ENCODE measurements at regions not wholly inside any gene's neighbourhood (a gene's known extent, or its start where the extent isn't known, plus 50 kb on each side); places are given as distances from the start of the nearest gene placed in this dataset.
"Not testable (repeated sequence)": the region's sequence is repeated elsewhere in the genome, so short reads cannot be mapped to it uniquely, and the experiment has no call there.

- H3K4me3 ChIP-seq: no peak overlapping the region
- H3K4me1 ChIP-seq (replicated peaks): no peaks in the 10 kb centered on the region
- no peak overlapping the region for H3K27ac ChIP-seq
- DNase-seq (ENCODE audit: low read depth in 1 of 2, low spot score in 2 of 2): no peak
- H3K9me3 ChIP-seq (replicated peaks): 0 out of 2 replicates have a peak, but pooled peaks cover 2% of the 10 kb centered on the region
- no peaks in the 10 kb centered on the region for H3K36me3 ChIP-seq
- peaks cover 46% of the 10 kb centered on the region for H3K27me3 ChIP-seq (replicated peaks)
Observed at GRCh38 chr5:135776457-135776856, 58.0 kb upstream of the SLC25A48 start.

GRCh38 chr5:135761746-135762145, 72.7 kb upstream of the SLC25A48 start:
- no peak for DNase-seq (ENCODE audit: low read depth in 1 of 2, low spot score in 2 of 2)
- Histone ChIP-seq H3K9me3 (replicated peaks) (no peaks in the 10 kb centered on the region), H3K4me3 (no peak overlapping the region), H3K4me1 (replicated peaks) (no peaks in the 10 kb centered on the region), H3K27me3 (replicated peaks) (peaks cover 2% of the 10 kb centered on the region; the same call in 1 of the 2 replicates), H3K27ac (no peak overlapping the region), H3K36me3 (no peaks in the 10 kb centered on the region)

- peak in 1 of 2 experiments; percentile 11 for DNase-seq (ENCODE audit: low read depth in 1 of 2, low spot score in 2 of 2)
- H3K9me3 ChIP-seq (replicated peaks): no peaks in the 10 kb centered on the region
- no peaks in the 10 kb centered on the region; the same call in 1 of the 2 replicates for H3K27me3 ChIP-seq (replicated peaks)
- H3K4me3 ChIP-seq: no peak overlapping the region
- H3K27ac ChIP-seq: no peak overlapping the region
- no peaks in the 10 kb centered on the region for H3K4me1 ChIP-seq (replicated peaks)
- no peaks in the 10 kb centered on the region for H3K36me3 ChIP-seq
Observed at GRCh38 chr5:135759149-135759784, 75.2 kb upstream of the SLC25A48 start.

- Histone ChIP-seq H3K27me3 (replicated peaks) (no peaks in the 10 kb centered on the region), H3K9me3 (replicated peaks) (no peaks in the 10 kb centered on the region), H3K4me1 (replicated peaks) (no peaks in the 10 kb centered on the region), H3K4me3 (no peak overlapping the region), H3K27ac (no peak overlapping the region), H3K36me3 (no peaks in the 10 kb centered on the region)
- peak in 1 of 2 experiments; percentile 8 for DNase-seq (ENCODE audit: low read depth in 1 of 2, low spot score in 2 of 2)
Observed at GRCh38 chr5:135753990-135754389, 80.5 kb upstream of the SLC25A48 start.

- Histone ChIP-seq H3K36me3 (no peaks in the 10 kb centered on the region), H3K27me3 (replicated peaks) (no peaks in the 10 kb centered on the region), H3K4me3 (no peak overlapping the region), H3K27ac (no peak overlapping the region), H3K9me3 (replicated peaks) (peaks cover 6% of the 10 kb centered on the region; the same call in 1 of the 2 replicates), H3K4me1 (replicated peaks) (no peaks in the 10 kb centered on the region)
- DNase-seq (ENCODE audit: low read depth in 1 of 2, low spot score in 2 of 2): peak in 1 of 2 experiments; percentile 40
Observed at GRCh38 chr5:135750506-135750905, 84.0 kb upstream of the SLC25A48 start.

GRCh38 chr5:135747824-135748223, 86.6 kb upstream of the SLC25A48 start:
- Histone ChIP-seq H3K4me3 (no peak overlapping the region), H3K27ac (no peak overlapping the region), H3K4me1 (replicated peaks) (no peaks in the 10 kb centered on the region), H3K27me3 (replicated peaks) (no peaks in the 10 kb centered on the region), H3K9me3 (replicated peaks) (peaks cover 8% of the 10 kb centered on the region; the same call in 1 of the 2 replicates), H3K36me3 (no peaks in the 10 kb centered on the region)
- DNase-seq (ENCODE audit: low read depth in 1 of 2, low spot score in 2 of 2): peak in 1 of 2 experiments; percentile 30

- no peaks in the 10 kb centered on the region for H3K27me3 ChIP-seq (replicated peaks)
- H3K27ac ChIP-seq: no peak overlapping the region
- H3K9me3 ChIP-seq (replicated peaks): peaks cover 8% of the 10 kb centered on the region; the same call in 1 of the 2 replicates
- DNase-seq (ENCODE audit: low read depth in 1 of 2, low spot score in 2 of 2): peak in 1 of 2 experiments; percentile 43
- no peaks in the 10 kb centered on the region for H3K36me3 ChIP-seq
- H3K4me1 ChIP-seq (replicated peaks): no peaks in the 10 kb centered on the region
- H3K4me3 ChIP-seq: no peak overlapping the region
Observed at GRCh38 chr5:135745897-135746500, 88.5 kb upstream of the SLC25A48 start.

- Histone ChIP-seq H3K9me3 (replicated peaks) (peaks cover 8% of the 10 kb centered on the region; the same call in 1 of the 2 replicates), H3K4me1 (replicated peaks) (peaks cover 4% of the 10 kb centered on the region), H3K4me3 (no peak overlapping the region), H3K27ac (no peak overlapping the region), H3K36me3 (no peaks in the 10 kb centered on the region), H3K27me3 (replicated peaks) (no peaks in the 10 kb centered on the region)
- peak in 1 of 2 experiments; percentile 25 for DNase-seq (ENCODE audit: low read depth in 1 of 2, low spot score in 2 of 2)
Observed at GRCh38 chr5:135743705-135744411, 90.6 kb upstream of the SLC25A48 start.

GRCh38 chr5:135743181-135743580, 91.3 kb upstream of the SLC25A48 start:
- peak in 1 of 2 experiments; percentile 13 for DNase-seq (ENCODE audit: low read depth in 1 of 2, low spot score in 2 of 2)
- peaks cover 8% of the 10 kb centered on the region; the same call in 1 of the 2 replicates for H3K9me3 ChIP-seq (replicated peaks)
- no peaks in the 10 kb centered on the region for H3K27me3 ChIP-seq (replicated peaks)
- H3K27ac ChIP-seq: no peak overlapping the region
- no peak overlapping the region for H3K4me3 ChIP-seq
- peaks cover 4% of the 10 kb centered on the region for H3K4me1 ChIP-seq (replicated peaks)
- H3K36me3 ChIP-seq: no peaks in the 10 kb centered on the region

GRCh38 chr5:135742240-135742639, 92.2 kb upstream of the SLC25A48 start:
- not testable (repeated sequence) for H3K4me3 ChIP-seq; H3K4me1 ChIP-seq (replicated peaks); H3K36me3 ChIP-seq; H3K27ac ChIP-seq; H3K27me3 ChIP-seq (replicated peaks); H3K9me3 ChIP-seq (replicated peaks)
- DNase-seq (ENCODE audit: low read depth in 1 of 2, low spot score in 2 of 2): peak in 1 of 2 experiments; percentile 5

GRCh38 chr5:135741040-135741439, 93.4 kb upstream of the SLC25A48 start:
- no peak overlapping the region for H3K27ac ChIP-seq
- H3K4me3 ChIP-seq: no peak overlapping the region
- no peaks in the 10 kb centered on the region for H3K36me3 ChIP-seq
- H3K4me1 ChIP-seq (replicated peaks): peaks cover 4% of the 10 kb centered on the region
- H3K9me3 ChIP-seq (replicated peaks): peaks cover 8% of the 10 kb centered on the region; the same call in 1 of the 2 replicates
- no peaks in the 10 kb centered on the region for H3K27me3 ChIP-seq (replicated peaks)
- DNase-seq (ENCODE audit: low read depth in 1 of 2, low spot score in 2 of 2): peak in 1 of 2 experiments; percentile 17

- no peak overlapping the region for H3K27ac ChIP-seq
- DNase-seq (ENCODE audit: low read depth in 1 of 2, low spot score in 2 of 2): peak in 1 of 2 experiments; percentile 29
- peaks cover 2% of the 10 kb centered on the region; the same call in 1 of the 2 replicates for H3K9me3 ChIP-seq (replicated peaks)
- no peaks in the 10 kb centered on the region for H3K27me3 ChIP-seq (replicated peaks)
- no peak overlapping the region for H3K4me3 ChIP-seq
- peaks cover 4% of the 10 kb centered on the region for H3K4me1 ChIP-seq (replicated peaks)
- no peaks in the 10 kb centered on the region for H3K36me3 ChIP-seq
Observed at GRCh38 chr5:135740475-135740874, 94.0 kb upstream of the SLC25A48 start.

- Histone ChIP-seq H3K27me3 (replicated peaks) (no peaks in the 10 kb centered on the region), H3K4me3 (no peak overlapping the region), H3K9me3 (replicated peaks) (0 out of 2 replicates have a peak, but pooled peaks cover 2% of the 10 kb centered on the region), H3K36me3 (no peaks in the 10 kb centered on the region), H3K27ac (no peak overlapping the region), H3K4me1 (replicated peaks) (peaks cover 4% of the 10 kb centered on the region)
- DNase-seq (ENCODE audit: low read depth in 1 of 2, low spot score in 2 of 2): peak; percentile 27 to 50
Observed at GRCh38 chr5:135739383-135739981, 95.0 kb upstream of the SLC25A48 start.
